Loucy (cell line): ENCODE measurements at regions not wholly inside any gene's neighbourhood (a gene's known extent, or its start where the extent isn't known, plus 50 kb on each side); places are given as distances from the start of the nearest gene placed in this dataset.
"Not testable (repeated sequence)": the region's sequence is repeated elsewhere in the genome, so short reads cannot be mapped to it uniquely, and the experiment has no call there.

Experiments
- H2AFZ ChIP-seq: fragments of 200-600 bp; sonication (generic); 2 replicates; pipeline ENCODE4 v1.6.0; 2016; ENCODE audit warnings: antibody characterized with exemption, mild to moderate bottlenecking, low read length, moderate library complexity
- H3F3A ChIP-seq: fragments of 200-600 bp; 2 replicates; pipeline ENCODE4 v1.6.0; 2016; ENCODE audit warnings: antibody characterized with exemption, low read depth, mild to moderate bottlenecking
- H3K27me3 ChIP-seq: fragments of 200-600 bp; sonication (generic); 2 replicates; pipeline ENCODE4 v1.6.1; 2014; ENCODE audit warnings: low read length, mild to moderate bottlenecking; ENCODE audit not compliant: insufficient read depth, poor library complexity, severe bottlenecking
- H3K36me3 ChIP-seq: fragments of 200-600 bp; sonication (generic); 2 replicates; pipeline ENCODE4 v1.6.1; 2016; ENCODE audit warnings: low read length; ENCODE audit not compliant: insufficient read depth
- H3K4me1 ChIP-seq: fragments of 200-600 bp; sonication (generic); 2 replicates; pipeline ENCODE4 v1.5.1; 2014; ENCODE audit warnings: low read length, mild to moderate bottlenecking; ENCODE audit not compliant: insufficient read depth, poor library complexity, severe bottlenecking
- H3K4me2 ChIP-seq: fragments of 200-600 bp; sonication (generic); 2 replicates; pipeline ENCODE4 v1.6.0; 2014; ENCODE audit warnings: antibody characterized with exemption, low read length, low read depth, mild to moderate bottlenecking; ENCODE audit not compliant: poor library complexity, severe bottlenecking
- H3K4me3 ChIP-seq: fragments of 200-600 bp; sonication (generic); 2 replicates; pipeline ENCODE4 v1.5.1; 2014; ENCODE audit warnings: low read length, mild to moderate bottlenecking, mixed read lengths; ENCODE audit not compliant: poor library complexity, severe bottlenecking
- H3K79me2 ChIP-seq: fragments of 200-600 bp; sonication (generic); 2 replicates; pipeline ENCODE4 v1.6.1; 2014; ENCODE audit warnings: low read length; ENCODE audit not compliant: insufficient read depth
- H3K9ac ChIP-seq: fragments of 200-600 bp; sonication (generic); 2 replicates; pipeline ENCODE4 v1.6.0; 2014; ENCODE audit warnings: mild to moderate bottlenecking, low read depth, low read length, moderate library complexity; ENCODE audit not compliant: poor library complexity, severe bottlenecking
- H3K9me2 ChIP-seq: fragments of 200-600 bp; sonication (generic); replicated peaks from 2 replicates; pipeline ENCODE4 v1.6.1; 2016; ENCODE audit warnings: low read depth, low read length, mixed read lengths
- H3K9me3 ChIP-seq: fragments of 200-600 bp; sonication (generic); 2 replicates; pipeline ENCODE4 v1.6.1; 2014; ENCODE audit warnings: mild to moderate bottlenecking, antibody characterized with exemption, low read length, low read depth; ENCODE audit not compliant: insufficient read depth
- H4K20me1 ChIP-seq: fragments of 200-600 bp; sonication (generic); 2 replicates; pipeline ENCODE4 v1.6.0; 2014; ENCODE audit warnings: antibody characterized with exemption, low read length, mild to moderate bottlenecking; ENCODE audit not compliant: insufficient read depth, poor library complexity, severe bottlenecking
- CTCF ChIP-seq: fragments of 200-600 bp; sonication (generic); conservative IDR thresholded peaks from 2 replicates; pipeline ENCODE4 v1.5.1; 2014; ENCODE audit warnings: mild to moderate bottlenecking, antibody characterized with exemption, low read length
- EZH2phosphoT487 ChIP-seq: fragments of 200-600 bp; IDR thresholded peaks from 2 replicates; pipeline ENCODE4 v1.6.1; 2018; ENCODE audit warnings: antibody characterized with exemption, mild to moderate bottlenecking, moderate library complexity, borderline replicate concordance

- Histone ChIP-seq H4K20me1 (no peaks in the 10 kb centered on the region), H3K27me3 (no peaks in the 10 kb centered on the region)
These were observed 588.8 kb upstream of the BCHE start for GRCh38 chr3:166425900-166426611.

DNA sequence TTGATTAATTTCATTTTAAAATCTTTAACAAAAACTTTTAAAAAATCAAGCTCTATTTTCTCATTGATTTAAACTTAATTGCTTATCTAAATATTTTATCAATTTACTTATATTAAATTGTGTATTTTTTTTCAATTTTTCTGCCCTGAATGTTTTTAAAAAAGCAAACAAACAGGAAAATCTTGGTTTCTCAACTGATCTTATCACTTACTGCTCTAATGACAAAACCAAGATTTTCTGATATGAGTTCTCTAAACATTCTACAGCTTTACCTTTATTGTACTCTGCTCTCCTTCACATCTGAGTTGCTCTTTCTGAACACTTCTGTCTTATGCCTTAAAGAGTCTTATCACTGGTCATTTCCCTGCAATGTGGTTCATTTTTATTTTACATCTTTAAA lies 587.8 kb upstream of the BCHE start:
- no peaks in the 10 kb centered on the region for H3K4me1 ChIP-seq
- no peak overlapping the region for H2AFZ ChIP-seq
- H3K9me3 ChIP-seq = no peaks in the 10 kb centered on the region
- no peak overlapping the region for H3K4me2 ChIP-seq
- TF ChIP-seq EZH2phosphoT487 = no peak
- no peak for TF ChIP-seq CTCF
- H3K27me3 ChIP-seq = no peaks in the 10 kb centered on the region
- no peak overlapping the region for H3K9ac ChIP-seq
- no peaks in the 10 kb centered on the region for H3F3A ChIP-seq
- H3K79me2 ChIP-seq = no peaks in the 10 kb centered on the region
- no peaks in the 10 kb centered on the region for H3K36me3 ChIP-seq
- no peaks in the 10 kb centered on the region for H4K20me1 ChIP-seq
- no peak overlapping the region for H3K4me3 ChIP-seq
- H3K9me2 ChIP-seq = no peaks in the 10 kb centered on the region

More at GRCh38 chr3:166425900-166426611, 588.8 kb upstream of the BCHE start:
- H3K79me2 ChIP-seq = no peaks in the 10 kb centered on the region
- H3K36me3 ChIP-seq = no peaks in the 10 kb centered on the region
- H2AFZ ChIP-seq = no peak overlapping the region
- no peaks in the 10 kb centered on the region for H3K9me3 ChIP-seq
- TF ChIP-seq CTCF (no peak), EZH2phosphoT487 (no peak)
- no peaks in the 10 kb centered on the region for H3F3A ChIP-seq
- H3K4me2 ChIP-seq = no peak overlapping the region
- H3K9me2 ChIP-seq = no peaks in the 10 kb centered on the region
- H3K4me1 ChIP-seq = no peaks in the 10 kb centered on the region
- H3K4me3 ChIP-seq = no peak overlapping the region
- no peak overlapping the region for H3K9ac ChIP-seq

DNA sequence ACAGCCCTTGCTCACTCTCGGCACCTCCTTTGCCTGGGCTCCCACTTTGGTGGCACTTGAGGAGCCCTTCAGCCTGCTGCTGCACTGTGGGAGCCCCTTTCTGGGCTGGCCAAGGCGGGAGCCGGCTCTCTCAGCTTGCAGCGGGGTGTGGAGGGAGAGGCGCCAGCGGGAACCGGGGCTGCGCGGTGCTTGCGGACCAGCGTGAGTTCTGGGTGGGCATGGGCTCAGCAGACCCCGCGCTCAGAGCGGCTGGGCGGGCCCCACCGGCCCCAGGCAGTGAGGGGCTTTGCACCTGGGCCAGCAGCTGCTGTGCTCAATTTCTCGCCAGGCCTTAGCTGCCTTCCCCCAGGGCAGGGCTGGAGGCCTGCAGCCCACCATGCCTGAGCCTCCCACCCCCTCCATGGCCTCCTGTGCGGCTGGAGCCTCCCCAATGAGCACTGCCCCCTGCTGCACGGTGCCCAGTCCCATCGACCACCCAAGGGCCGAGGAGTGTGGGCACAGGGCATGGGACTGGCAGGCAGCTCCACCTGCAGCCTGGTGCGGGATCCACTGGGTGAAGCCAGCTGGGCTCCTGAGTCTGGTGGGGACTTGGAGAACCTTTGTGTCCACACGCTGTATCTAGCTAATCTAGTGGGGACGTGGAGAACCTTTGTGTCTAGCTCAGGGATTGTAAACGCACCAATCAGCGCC lies 586.7 kb upstream of the BCHE start:
- not testable (repeated sequence) for H3K9me2 ChIP-seq, H3K4me1 ChIP-seq, H3K4me3 ChIP-seq, H3K9ac ChIP-seq, H3K27me3 ChIP-seq, H3K4me2 ChIP-seq, H3F3A ChIP-seq, H3K36me3 ChIP-seq, H3K9me3 ChIP-seq, H4K20me1 ChIP-seq, H2AFZ ChIP-seq, H3K79me2 ChIP-seq
